GM12864 (cell line): ENCODE measurements at regions not wholly inside any gene's neighbourhood (a gene's known extent, or its start where the extent isn't known, plus 50 kb on each side); places are given as distances from the start of the nearest gene placed in this dataset.
A peak's percentile ranks its signal among the peaks of the same experiment; 100 is the strongest.

ENCODE experiments used
- DNase-seq: peaks from one replicate; pipeline ENCODE4 v3.0.0-alpha.2; 2011; ENCODE audit warnings: low read depth
- H3K4me3 ChIP-seq: 2 replicates; pipeline ENCODE4 v1.5.1; 2011; ENCODE audit warnings: mild to moderate bottlenecking, low read depth, low read length, control low read depth
- TF ChIP-seq, protein P1 (sequence below): IDR thresholded peaks from 2 replicates; pipeline ENCODE4 v1.5.1; 2011; ENCODE audit warnings: low read depth, mild to moderate bottlenecking, moderate library complexity, low read length, control low read depth, inconsistent platforms; ENCODE audit errors: missing control alignments

DNA sequence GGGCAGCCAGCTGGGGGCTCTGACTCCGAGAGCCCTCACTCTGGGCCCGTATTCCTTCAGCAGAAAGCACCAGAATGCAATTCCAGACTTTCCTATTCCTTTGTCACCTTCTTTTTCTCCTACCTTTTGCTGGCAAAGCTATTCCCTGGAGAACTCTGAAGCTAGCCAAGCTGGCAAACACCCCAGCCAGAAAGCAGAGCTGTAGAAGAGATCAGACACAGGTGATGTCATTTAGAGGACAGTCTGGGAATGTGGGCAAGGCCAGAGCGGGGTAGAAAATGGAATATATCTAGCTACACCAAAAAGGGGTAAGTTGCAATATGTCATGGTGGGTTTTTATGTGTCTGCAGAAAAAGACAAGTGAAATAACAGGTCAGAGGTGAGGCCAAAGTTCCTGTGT lies 205.1 kb downstream of the NXPE2 start:
- TF ChIP-seq, protein P1, sequence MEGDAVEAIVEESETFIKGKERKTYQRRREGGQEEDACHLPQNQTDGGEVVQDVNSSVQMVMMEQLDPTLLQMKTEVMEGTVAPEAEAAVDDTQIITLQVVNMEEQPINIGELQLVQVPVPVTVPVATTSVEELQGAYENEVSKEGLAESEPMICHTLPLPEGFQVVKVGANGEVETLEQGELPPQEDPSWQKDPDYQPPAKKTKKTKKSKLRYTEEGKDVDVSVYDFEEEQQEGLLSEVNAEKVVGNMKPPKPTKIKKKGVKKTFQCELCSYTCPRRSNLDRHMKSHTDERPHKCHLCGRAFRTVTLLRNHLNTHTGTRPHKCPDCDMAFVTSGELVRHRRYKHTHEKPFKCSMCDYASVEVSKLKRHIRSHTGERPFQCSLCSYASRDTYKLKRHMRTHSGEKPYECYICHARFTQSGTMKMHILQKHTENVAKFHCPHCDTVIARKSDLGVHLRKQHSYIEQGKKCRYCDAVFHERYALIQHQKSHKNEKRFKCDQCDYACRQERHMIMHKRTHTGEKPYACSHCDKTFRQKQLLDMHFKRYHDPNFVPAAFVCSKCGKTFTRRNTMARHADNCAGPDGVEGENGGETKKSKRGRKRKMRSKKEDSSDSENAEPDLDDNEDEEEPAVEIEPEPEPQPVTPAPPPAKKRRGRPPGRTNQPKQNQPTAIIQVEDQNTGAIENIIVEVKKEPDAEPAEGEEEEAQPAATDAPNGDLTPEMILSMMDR = no peak
- no peak for DNase-seq
- H3K4me3 ChIP-seq = no peak overlapping the region

DNA sequence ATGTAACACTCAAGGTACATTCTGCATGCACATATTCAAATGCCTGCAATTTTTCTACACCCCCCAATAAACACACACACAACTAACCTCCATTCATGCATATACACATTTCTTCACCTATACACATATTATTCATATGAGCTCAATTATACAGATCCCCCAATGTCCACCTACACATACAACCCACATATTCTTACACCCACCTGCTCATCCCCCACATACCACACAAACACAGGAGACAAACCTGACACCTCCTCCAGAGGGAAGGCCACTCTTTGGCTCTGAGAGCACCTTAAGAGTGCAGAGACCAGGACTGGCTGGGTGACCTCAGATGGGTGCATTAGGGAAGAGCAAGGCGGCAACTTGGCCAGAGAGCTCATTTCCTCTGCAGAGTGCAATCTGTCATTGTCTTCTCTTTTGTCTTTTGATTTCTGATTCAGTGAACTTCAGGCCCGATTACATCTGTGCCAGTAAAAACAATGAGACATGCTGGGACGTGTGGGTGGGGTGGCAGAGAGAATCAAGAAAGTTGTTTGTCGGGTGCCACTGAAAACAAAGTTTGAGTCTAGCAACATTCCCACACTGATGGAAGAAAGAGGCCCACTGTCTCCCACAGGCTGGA lies 208.4 kb downstream of the NXPE2 start:
- DNase-seq = no peak
- TF ChIP-seq, protein P1 = no peak
- H3K4me3 ChIP-seq = no peak overlapping the region

DNA sequence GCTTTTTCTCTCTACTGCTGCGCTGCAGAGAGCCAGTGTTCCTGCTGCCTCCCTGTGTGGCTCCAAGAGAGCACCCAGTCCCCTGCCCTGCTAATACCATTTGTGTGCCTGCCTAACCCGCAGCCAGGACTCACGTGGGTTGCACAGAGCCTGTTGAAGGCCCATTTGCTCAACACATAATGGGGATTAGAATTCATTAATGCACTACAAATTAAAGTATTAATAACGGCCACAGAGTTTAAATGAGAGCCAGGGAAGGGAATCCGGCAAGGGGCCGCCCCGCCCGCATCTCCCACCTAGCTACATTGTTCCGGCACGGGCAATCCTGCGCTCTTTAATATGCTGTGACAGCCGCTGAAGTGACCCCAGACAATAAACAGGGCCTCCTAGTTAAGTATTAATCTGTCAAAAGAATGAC lies 211.3 kb downstream of the NXPE2 start:
- H3K4me3 ChIP-seq = no peak overlapping the region
- no peak for DNase-seq
- TF ChIP-seq, protein P1 = no peak

DNA sequence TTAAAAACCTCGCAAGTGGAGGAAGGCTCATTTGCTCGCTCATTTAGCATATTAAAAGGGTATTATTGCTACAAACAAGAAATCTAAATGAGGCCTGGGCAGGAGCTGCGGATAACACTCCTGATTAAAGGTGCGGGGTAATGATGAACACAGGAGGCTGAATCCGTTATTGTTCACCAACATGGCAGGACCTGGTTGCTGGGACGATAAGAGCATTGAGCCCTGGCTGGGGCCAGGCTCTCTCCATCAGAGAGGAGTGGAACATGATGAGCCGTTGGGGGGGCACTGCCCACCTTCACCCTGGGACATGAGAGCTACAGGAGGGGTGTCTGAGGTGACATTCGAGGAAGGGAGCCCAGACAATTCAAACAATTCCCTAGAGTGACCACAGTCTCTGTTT lies 211.7 kb downstream of the NXPE2 start:
- TF ChIP-seq, protein P1 = no peak
- no peak for DNase-seq
- no peak overlapping the region for H3K4me3 ChIP-seq

DNA sequence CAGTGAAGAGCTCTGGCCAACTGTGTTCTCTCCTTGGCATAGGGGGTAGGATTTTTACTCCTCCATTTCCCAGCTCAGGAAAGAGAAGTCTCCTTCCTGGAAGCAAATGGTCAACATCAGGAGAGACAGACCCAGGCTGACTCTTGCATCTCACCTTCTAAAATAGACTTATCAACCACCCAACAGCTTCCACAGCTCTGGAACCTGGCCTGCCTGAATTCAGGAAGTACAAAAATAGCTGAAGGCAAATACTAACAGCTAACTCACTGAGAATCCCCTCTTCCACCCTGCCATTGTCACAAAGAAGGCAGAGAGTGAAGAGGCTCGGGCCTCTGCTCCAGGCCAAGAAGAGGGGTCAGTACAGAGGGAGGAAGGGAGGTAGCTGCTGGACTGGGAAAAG lies 213.6 kb downstream of the NXPE2 start:
- H3K4me3 ChIP-seq = no peak overlapping the region
- TF ChIP-seq, protein P1 = no peak
- DNase-seq = no peak

DNA sequence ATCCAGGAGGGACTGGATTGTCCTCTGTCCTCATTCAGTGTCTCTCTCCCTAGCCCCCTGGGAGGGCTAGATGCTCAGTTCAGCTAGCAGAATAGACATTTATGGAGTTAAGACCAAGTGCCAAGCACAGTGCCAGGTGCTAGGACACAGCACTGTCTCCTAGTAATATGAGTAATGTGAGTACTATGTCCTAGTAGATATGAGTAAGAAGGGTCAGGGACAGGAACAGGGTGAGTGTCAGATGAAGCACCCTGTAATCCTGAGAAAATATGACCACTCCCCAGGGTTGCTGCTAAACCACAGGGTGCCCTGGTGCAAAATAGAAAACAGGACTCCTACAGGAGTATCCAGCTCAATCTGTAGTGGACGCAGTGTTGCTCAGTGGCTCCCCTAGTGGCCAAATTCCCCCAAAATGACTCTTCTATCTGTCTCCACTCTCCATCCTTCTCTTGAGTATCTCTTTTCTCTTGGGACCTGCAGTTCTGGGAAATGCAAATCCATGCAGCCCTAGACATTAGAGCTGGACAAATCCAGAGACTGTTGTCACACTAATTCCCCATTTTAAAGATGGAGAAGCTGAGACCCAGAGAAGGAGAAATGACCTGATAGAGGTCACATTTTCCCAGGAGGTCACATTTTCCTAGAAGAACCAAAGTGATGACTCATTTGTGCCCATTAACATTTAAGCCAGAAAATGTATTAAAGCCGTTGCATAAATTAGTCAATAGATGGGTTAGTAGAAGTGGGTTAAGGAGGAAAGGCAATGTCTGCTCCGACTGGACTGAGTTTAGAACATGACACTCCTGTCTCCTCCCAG lies 214.3 kb downstream of the NXPE2 start:
- no peak overlapping the region for H3K4me3 ChIP-seq
- TF ChIP-seq, protein P1 = peak; percentile 86
- DNase-seq = no peak
